Epithelial cell of esophagus (primary cell): ENCODE measurements at regions not wholly inside any gene's neighbourhood (a gene's known extent, or its start where the extent isn't known, plus 50 kb on each side); places are given as distances from the start of the nearest gene placed in this dataset.

Experiments
- DNase-seq: peaks from one replicate; pipeline ENCODE4 v3.0.0; 2010; ENCODE audit warnings: low read depth
- H3K4me3 ChIP-seq: 2 replicates; pipeline ENCODE4 v1.5.1; 2011; ENCODE audit warnings: mild to moderate bottlenecking, low read length, control low read depth
- TF ChIP-seq, protein P1 (sequence below): IDR thresholded peaks from 2 replicates; pipeline ENCODE4 v1.5.1; 2011; ENCODE audit warnings: low read depth, mild to moderate bottlenecking, low read length, control low read depth, inconsistent platforms; ENCODE audit not compliant: insufficient read depth; ENCODE audit errors: missing control alignments

DNA sequence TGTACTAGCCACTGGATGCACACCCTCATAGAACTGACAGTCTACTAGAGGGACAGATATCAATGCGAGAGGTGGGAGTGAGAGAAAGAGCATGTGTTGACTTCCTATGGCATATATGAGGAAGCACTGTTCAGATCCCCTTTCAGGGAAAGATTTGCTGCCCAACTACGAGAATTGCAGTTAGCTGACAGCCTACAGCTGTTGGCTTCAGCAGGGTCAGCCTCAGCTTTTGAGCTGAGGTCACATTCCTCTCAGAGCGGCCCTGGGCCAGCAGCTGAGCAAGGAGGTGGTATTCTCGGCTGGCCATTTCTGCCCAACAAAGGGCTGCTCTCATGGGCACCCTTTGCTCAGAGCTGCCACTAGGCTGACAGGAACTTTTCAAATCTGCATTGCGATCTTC, 580.2 kb downstream of the MID1IP1 start:
- TF ChIP-seq, protein P1, sequence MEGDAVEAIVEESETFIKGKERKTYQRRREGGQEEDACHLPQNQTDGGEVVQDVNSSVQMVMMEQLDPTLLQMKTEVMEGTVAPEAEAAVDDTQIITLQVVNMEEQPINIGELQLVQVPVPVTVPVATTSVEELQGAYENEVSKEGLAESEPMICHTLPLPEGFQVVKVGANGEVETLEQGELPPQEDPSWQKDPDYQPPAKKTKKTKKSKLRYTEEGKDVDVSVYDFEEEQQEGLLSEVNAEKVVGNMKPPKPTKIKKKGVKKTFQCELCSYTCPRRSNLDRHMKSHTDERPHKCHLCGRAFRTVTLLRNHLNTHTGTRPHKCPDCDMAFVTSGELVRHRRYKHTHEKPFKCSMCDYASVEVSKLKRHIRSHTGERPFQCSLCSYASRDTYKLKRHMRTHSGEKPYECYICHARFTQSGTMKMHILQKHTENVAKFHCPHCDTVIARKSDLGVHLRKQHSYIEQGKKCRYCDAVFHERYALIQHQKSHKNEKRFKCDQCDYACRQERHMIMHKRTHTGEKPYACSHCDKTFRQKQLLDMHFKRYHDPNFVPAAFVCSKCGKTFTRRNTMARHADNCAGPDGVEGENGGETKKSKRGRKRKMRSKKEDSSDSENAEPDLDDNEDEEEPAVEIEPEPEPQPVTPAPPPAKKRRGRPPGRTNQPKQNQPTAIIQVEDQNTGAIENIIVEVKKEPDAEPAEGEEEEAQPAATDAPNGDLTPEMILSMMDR: no peak
- no peak for DNase-seq
- H3K4me3 ChIP-seq: no peak overlapping the region

DNA sequence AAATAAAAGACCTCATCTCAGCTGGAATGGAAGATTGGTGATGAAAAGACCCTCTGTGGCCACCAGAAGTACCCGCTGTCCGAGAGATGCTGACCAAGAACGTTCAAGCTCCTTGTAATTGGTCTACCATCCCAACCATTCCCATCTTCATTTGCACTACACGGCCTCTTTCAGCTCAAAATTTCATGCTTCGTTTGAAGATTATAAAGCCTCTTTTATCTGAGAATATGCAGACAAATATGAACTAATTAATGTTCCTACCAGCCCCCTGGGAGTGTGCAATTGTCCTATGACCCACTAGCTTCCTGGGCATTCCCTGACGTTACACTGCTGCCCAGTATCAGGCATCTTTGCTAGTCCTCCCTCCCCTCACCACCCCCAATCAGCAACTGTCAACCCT, 583.7 kb downstream of the MID1IP1 start:
- H3K4me3 ChIP-seq: no peak overlapping the region
- TF ChIP-seq, protein P1: no peak

DNA sequence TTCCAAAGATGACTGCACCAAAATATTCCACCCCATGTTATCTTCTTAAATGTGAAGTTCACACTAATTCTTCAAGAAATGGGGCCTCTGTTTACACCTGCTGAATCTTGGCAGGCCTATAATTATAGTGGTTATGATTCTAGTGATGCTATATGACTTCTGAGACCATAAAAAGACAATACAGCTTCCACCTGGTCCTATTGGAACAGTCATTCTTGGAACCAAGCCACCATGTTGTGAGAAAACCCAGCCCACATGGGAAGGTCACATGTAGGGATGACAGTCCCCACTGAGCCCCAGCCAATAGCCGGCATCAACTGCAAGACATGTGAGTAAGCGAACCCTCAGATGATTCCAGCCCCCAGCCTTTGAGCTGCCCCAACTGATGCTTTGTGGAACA, 587.5 kb downstream of the MID1IP1 start:
- H3K4me3 ChIP-seq: no peak overlapping the region
- no peak for DNase-seq
- TF ChIP-seq, protein P1: no peak

More for the DNA sequence above, 583.7 kb downstream of the MID1IP1 start:
- no peak for DNase-seq

DNA sequence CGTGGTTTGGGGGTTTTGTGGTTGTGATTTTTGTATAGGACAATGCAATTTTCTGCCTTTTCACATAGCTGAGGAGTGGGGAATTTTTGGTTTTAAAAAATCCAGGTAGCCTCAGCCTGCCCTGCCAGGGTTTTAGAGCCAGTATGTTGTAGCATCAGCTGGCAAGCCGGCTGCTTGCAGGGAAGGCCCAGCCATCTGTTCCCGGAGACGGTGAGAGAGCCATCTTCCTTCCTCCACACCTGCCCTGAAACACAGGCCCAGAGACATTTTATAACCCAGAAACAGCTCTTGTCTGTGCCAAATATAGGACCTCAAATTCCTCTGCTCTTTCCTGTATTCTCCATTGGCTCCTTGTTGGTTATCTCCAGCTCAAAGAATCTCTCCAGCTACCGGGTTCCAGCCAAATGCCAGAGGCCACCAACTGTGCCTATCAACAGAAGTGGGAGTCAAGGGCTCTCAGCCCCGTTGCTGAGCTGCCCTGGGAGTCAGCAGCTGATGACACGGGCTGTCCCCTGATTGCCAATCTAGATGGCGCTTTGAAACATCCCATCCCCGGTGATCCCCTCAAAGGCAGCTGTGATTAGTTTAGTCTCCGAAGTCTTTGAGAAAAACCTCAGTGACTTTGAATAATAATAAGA, 595.2 kb downstream of the MID1IP1 start:
- H3K4me3 ChIP-seq: no peak overlapping the region
- TF ChIP-seq, protein P1: no peak
- no peak for DNase-seq

GRCh38 chrX:39397561-39398199, 596.4 kb downstream of the MID1IP1 start:
- TF ChIP-seq, protein P1: no peak
- no peak for DNase-seq

DNA sequence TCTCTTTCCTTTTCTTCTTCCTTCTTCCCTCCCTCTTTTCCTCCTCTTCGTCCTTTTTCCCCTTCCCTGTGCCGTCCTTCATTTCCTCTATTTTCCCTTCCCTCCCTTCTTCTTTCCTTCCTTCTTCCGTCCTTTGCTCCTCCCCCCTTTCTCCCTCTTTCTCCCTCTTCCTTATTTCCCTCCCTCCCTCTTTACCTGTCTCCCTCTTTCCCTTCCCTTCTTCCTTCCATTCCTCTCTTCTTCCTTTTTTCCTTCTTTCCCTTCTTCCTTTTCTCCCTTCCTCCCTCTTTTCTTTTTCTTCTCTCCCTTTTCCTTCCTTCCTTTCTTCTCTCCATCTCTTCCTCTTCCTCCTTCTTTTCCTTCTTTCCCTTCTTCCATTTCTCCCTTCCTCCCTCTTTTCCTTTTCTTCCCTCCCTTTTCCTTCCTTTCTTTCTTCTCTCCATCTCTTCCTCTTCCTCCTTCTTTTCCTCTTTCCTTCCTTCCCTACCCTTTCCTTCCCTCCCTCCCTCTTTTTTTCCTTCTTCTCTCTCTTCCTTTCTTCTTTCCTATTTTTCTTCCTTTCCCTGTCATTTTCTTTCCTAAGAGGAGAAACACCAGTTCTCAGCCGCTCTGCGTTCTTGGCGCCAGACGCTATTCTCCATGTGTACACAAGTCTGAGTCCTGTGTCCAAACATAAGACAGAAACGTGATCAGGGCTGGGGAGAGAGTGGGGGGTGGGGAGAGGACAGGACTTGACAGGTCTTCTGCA, 597.1 kb downstream of the MID1IP1 start:
- TF ChIP-seq, protein P1: no peak
- H3K4me3 ChIP-seq: no peak overlapping the region
- DNase-seq: no peak

More at GRCh38 chrX:39397561-39398199, 596.4 kb downstream of the MID1IP1 start:
- no peak overlapping the region for H3K4me3 ChIP-seq
